GM12878 (cell line): ENCODE measurements at regions not wholly inside any gene's neighbourhood (a gene's known extent, or its start where the extent isn't known, plus 50 kb on each side); places are given as distances from the start of the nearest gene placed in this dataset.

Source experiments
- CHD2 ChIP-seq: IDR thresholded peaks from 2 replicates; pipeline ENCODE4 v1.6.1; 2011; ENCODE audit warnings: low read depth, low read length, improper control_type of control experiment, borderline replicate concordance
- EZH2 ChIP-seq: IDR thresholded peaks from 2 replicates; pipeline ENCODE4 v1.6.1; 2012; ENCODE audit warnings: low read depth, mild to moderate bottlenecking, control low read depth, inconsistent platforms, low read length, borderline replicate concordance; ENCODE audit not compliant: control insufficient read depth
- POLR2AphosphoS5 ChIP-seq: IDR thresholded peaks from 2 replicates; pipeline ENCODE4 v1.6.1; 2011; ENCODE audit warnings: mild to moderate bottlenecking, low read length, inconsistent platforms
- ZNF274 ChIP-seq: IDR thresholded peaks from one replicate; pipeline ENCODE4 v1.8.0; 2011; ENCODE audit not compliant: insufficient read length, insufficient read depth
- TF ChIP-seq, protein P1 (sequence below), 3 experiments: IDR thresholded peaks in 2 of 3; conservative IDR thresholded peaks in 1 of 3; 2 replicates each; pipeline ENCODE4 v1.5.1; 2011; ENCODE audit warnings: low read depth in 3 of 3, low read length in 3 of 3, mild to moderate bottlenecking in 3 of 3, control low read depth in 2 of 3, moderate library complexity in 2 of 3, inconsistent platforms in 1 of 3, mixed read lengths in 1 of 3; ENCODE audit not compliant: control insufficient read depth in 2 of 3, insufficient read depth in 1 of 3; ENCODE audit errors: extremely low read depth in 1 of 3

DNA sequence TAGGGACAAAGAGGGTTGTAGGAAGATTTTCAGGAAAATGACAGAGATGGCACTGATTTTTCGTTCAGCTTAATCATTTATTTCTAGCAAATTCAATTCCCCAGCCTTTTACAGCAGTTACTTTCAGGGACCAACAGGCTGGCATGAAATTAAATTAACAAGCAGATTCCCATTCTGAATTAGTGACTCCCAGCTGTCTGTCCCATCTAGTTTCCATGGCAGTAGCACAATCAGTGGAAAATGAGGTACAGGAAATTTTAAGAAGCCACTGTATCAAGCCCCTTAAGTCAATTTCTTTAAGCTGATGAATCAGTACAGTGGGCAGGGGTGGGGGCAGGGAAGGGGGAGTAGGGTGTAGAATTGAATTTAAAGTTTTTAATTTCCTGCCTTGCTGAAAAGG lies 121.1 kb upstream of the TEX13C start:
- TF ChIP-seq CHD2 (no peak), ZNF274 (no peak), EZH2 (no peak), POLR2AphosphoS5 (no peak)
- TF ChIP-seq, protein P1, sequence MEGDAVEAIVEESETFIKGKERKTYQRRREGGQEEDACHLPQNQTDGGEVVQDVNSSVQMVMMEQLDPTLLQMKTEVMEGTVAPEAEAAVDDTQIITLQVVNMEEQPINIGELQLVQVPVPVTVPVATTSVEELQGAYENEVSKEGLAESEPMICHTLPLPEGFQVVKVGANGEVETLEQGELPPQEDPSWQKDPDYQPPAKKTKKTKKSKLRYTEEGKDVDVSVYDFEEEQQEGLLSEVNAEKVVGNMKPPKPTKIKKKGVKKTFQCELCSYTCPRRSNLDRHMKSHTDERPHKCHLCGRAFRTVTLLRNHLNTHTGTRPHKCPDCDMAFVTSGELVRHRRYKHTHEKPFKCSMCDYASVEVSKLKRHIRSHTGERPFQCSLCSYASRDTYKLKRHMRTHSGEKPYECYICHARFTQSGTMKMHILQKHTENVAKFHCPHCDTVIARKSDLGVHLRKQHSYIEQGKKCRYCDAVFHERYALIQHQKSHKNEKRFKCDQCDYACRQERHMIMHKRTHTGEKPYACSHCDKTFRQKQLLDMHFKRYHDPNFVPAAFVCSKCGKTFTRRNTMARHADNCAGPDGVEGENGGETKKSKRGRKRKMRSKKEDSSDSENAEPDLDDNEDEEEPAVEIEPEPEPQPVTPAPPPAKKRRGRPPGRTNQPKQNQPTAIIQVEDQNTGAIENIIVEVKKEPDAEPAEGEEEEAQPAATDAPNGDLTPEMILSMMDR (IDR thresholded peaks at IDR 0.05 in 2 of 3, conservative IDR thresholded peaks at IDR 0.05 in 1 of 3; ENCODE audit: control insufficient read depth in 2 of 3, extremely low read depth in 1 of 3, insufficient read depth in 1 of 3, low read depth in 3 of 3, low read length in 3 of 3), result no peak
